GM18867 (cell line): ENCODE measurements at regions not wholly inside any gene's neighbourhood (a gene's known extent, or its start where the extent isn't known, plus 50 kb on each side); places are given as distances from the start of the nearest gene placed in this dataset.

Experiments
- ATAC-seq: cut with Tn5 transposase; IDR thresholded peaks from one replicate; pipeline ENCODE4 v1.9.1; 2021; ENCODE audit warnings: mild to moderate bottlenecking, moderate library complexity; ENCODE audit not compliant: unreplicated experiment

DNA sequence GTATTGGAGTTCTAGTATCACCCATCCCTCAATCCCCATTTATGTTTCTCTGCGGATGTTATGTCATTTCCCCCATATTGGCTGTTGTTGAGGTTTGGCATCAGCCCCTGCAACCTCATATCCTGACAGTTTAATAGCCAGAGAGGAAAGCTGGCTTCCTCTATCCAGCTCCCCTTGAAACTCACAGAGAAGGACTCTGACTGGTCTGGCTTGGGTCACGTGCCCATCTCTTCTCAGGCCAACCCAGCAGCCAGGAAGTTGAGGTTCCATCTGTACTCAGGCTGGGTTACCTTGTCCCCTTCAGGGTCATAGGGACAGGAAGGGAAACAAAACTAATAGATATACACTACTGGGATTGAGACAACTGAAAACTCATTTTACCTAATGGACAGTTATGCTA is 148.0 kb upstream of the SLC14A2 start:
- ATAC-seq: no peak

DNA sequence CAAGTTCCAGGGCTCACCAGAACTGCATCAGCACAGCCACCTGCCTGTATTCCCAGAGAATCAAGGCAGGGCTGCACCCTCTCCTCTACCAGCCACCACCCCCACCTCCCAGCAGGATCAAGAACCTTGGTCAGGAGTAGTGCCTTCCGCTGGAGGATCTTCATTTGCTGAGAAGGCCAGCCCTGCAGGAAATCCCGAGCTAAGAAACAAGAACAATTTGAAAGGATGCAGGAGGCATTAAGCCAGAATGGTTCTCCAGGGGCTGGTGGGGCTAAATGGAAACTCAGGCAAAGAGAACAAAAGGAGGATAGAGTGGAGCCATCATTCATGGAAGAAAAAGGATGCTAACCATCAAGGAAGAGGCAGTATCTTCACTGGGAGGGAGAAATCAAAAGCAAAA is 147.3 kb upstream of the SLC14A2 start:
- ATAC-seq: no peak

GRCh38 chr18:45478889-45479288 is 136.4 kb upstream of the SLC14A2 start:
- ATAC-seq: no peak

GRCh38 chr18:45480219-45481015 is 134.9 kb upstream of the SLC14A2 start:
- no peak for ATAC-seq

GRCh38 chr18:45481821-45482220 is 133.5 kb upstream of the SLC14A2 start:
- no peak for ATAC-seq

DNA sequence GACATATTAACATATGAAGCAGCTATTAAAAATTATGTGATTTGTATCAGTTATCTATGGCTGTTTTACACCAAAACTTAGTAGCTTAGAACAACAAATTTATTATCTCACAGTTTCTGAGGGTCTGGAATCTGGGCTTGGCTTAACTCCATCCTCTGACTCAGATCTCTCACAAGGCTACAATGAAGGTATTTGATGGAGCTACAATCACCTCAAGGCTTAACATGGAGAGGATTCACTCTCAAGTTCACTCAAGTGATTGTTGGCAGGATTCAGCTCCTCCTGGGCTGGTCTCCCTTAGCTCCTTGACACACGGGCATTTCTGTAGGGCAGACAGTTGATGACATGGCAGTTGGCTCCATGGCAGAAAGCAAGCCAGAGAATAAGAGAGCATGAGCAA is 133.0 kb upstream of the SLC14A2 start:
- no peak for ATAC-seq

DNA sequence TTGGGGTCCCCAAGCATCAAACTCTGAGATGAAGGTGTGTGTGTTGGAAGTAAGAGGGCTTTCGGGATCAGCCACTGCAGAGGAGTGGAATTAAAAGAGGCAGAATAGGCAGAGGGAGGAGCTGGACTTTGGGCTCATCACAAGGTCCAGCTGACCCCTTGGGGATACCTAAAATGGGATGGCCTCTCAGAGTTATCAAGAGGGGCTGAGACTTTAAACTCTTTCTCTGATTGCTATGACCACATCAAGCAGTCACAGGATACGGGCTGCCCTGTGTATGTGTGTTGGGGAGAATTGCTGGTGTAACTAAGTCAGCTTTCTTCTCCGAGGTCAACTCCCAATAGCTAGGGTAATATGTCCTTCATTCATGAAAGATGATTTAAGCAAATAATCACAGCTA is 127.7 kb upstream of the SLC14A2 start:
- no peak for ATAC-seq

DNA sequence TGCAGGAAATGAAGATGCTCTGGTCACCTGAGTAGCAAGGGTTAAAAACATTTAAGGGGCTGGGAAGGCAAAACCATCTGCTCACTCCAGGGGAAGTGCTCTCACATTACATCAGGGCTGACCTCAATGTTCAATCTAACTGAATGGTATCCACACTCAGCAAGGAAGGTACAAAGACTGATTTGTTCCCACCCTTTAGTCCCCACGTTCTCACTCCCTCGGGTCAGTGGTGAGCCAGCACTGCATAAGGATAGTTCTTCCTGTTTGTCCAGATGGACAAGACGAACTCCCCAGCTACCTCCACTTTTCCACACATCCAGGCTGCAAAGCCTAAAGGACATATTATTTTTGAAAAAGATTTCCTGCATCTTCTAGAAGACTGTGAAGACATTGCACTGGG is 126.6 kb upstream of the SLC14A2 start:
- ATAC-seq: no peak

GRCh38 chr18:45493830-45494229 is 121.4 kb upstream of the SLC14A2 start:
- no peak for ATAC-seq

DNA sequence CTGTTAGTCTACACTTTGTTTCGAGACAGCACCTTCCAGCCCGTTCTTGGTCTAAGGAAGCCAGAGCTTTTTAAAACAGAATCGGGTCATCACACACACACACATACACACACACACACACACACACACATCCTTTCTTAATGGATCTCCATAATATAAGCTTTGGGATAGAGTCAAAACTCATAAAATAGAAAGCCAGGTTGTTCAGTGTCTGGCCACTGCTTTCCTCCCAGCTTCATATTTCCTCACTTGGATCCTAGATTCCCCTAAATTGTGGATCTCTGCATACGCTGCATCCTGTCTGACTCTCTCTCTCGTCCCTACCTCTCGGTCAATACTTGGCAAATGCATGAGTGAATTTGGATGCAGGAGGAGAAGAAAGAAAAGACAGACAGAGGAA is 120.5 kb upstream of the SLC14A2 start:
- no peak for ATAC-seq

- no peak for ATAC-seq
Measured at GRCh38 chr18:45496741-45497140, 118.5 kb upstream of the SLC14A2 start.

- ATAC-seq: no peak
Measured at GRCh38 chr18:45497595-45498286, 117.5 kb upstream of the SLC14A2 start.

DNA sequence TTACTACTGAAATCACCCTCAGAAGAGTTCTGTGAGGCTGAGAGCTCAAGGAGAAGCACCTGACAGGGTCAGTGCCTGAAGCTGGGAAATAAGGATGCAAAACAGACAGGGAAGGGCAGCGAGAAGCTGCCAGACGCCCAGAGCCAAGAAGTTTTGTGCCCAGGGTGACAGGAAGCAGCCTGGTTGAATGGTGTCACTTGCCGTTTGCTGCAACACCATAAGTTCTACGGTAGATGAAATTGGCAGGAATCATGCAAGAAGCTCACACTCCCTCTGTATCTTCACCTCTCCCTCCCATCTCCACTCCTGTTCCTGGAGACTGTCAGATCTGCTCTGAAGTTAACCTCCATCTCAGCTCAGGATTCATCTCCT is 117.0 kb upstream of the SLC14A2 start:
- no peak for ATAC-seq

- no peak for ATAC-seq
Measured at GRCh38 chr18:45503990-45504389, 111.3 kb upstream of the SLC14A2 start.

DNA sequence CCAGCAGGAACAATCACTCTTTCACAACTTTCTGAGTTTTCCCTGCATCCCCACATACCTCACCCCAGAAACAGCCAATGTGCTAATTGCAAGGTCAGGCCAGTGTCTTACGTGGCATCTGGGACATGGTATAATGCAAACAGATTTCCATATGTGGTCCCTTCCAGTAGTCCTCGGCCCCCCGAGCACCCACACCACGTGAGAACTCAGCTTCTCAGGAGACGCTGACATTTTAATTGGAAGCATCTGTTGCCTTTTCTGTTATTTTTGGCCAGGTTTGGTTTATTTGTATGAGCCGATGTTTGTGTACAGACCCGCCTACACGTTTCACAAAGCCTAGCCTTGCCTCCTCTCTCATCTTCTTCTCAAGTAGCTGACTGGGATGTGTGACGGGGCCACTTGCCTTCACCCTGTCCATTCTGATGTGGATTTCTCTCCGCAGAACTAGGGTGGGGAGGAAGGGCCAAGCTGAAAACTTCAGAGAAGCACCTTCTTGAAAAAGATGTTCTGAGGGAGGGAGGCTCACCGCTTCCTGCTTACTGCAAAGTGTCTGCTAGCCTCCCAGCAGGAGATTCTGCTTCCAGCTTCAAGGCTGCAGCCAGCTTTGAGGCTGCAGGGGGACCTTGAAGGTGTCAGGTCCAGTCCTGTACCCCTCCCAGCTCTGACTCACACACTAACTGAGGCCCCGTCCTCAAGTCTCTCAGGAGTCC is 109.6 kb upstream of the SLC14A2 start:
- no peak for ATAC-seq

DNA sequence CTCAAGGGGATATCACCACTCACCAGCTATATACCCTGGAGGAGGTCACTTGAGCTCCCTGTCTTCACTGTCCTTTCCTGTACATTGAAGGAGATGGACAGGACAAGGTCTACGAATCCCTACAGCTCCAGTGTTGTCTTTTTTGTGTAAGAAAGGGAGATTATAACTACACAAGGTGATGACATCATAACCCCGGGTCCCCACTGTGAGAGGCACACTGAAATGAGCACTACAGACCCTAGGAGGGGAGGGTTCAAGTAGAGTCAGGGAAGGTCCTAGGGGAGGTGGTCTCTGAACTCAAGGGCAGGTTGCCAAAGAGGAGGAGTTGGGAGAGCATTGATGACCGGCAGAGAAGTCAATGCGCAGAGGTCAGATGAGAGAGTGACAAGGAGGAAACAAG is 108.3 kb upstream of the SLC14A2 start:
- ATAC-seq: no peak

GRCh38 chr18:45509535-45509934 is 105.7 kb upstream of the SLC14A2 start:
- ATAC-seq: no peak

DNA sequence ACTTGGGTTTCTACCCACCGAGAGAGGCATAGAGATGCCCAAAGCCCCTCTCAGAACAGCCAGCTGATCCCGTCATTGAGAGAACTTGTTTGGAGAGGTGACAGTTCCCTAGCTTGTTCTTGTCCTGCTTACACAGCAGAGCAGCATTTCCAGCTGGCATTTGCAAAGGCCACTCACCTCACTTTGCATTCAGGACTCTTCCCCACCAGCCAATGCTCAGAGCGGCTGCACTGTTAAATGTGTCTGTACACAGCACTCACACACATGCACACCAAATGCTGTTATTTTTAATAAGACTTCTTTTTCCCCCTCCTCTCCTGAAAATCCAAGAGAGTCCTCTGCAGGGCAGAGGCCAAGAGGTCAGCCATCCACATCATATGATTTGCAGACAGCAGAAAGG is 104.6 kb upstream of the SLC14A2 start:
- no peak for ATAC-seq

DNA sequence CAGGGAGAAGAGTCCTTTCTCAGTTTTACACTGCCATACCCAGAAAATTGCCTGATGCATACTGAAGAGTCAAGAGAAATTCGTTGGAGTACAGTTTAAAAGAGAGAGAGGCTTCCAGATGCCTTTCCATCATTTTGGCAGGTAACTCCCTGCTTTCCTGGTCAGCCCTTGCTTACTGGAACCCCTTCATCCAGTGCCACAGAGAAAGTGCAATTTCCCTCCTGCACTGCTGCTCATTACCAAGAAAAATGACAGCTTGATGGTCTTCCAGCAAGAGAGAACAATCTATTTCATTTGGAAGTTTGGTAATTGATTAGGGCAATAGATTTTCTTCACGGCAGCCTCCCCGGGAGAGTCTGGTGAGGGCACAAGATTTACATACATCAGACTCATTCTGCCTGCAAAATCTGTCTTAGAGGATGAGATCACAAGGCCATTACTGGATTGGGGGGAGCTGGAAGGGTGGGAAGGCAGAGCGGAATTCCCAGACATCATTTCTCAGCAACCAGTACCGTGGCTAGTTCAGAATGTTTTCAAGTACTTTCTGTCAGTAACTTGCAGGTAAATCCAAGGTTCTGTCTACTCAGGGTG is 102.8 kb upstream of the SLC14A2 start:
- ATAC-seq: no peak

DNA sequence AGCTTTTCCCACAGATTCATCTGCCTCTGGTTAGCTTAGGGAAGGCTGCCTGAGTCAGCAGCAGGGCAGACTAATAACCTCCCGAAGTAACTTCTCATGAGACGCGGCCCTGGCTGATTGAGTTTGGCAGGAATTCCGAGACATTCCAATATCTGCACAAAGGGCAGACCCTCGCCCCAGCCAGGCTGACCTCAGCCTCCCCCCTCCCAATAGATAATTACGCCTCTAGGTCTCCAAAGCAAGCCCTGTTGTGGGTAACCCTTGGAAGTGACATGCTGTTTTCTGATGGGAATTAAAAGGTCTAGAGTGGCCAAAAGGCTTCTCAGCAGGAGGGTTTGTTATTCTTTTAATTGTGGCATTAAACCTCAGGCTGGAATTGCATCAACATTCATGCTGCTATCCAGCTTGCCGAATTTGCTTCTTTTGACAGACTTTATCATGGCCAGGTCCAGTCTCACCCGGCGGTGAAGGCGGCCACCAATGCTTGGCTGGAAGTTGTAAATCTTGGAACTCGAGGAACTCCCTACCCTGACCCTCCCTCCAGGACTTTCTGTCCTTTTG is 98.0 kb upstream of the SLC14A2 start:
- no peak for ATAC-seq
